GM12874 (cell line): ENCODE measurements at regions not wholly inside any gene's neighbourhood (a gene's known extent, or its start where the extent isn't known, plus 50 kb on each side); places are given as distances from the start of the nearest gene placed in this dataset.

Source experiments
- TF ChIP-seq, protein P1 (sequence below): IDR thresholded peaks from 2 replicates; pipeline ENCODE4 v1.5.1; 2011; ENCODE audit warnings: low read depth, mild to moderate bottlenecking, control low read depth, low read length, moderate library complexity; ENCODE audit not compliant: insufficient read depth

DNA sequence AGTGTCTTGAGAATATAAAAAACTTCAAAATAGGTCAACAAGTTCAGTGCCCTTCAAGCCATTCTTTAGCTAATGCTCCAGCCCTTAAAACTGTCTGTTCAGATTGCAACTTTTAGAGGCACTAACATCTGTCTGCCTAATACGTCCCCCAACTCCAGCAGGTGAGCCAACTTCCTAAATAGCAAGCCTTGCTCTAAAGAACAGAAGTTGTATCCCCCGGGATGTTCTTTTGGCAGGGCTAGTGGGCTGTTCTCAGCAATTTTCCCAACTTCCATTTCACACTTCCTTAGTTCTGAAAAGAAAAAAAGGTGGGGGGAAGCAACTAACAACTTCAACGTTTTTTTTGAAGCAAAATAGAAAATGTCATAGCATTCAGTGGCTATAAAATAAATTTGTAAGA lies 290.0 kb upstream of the PTCHD4 start:
- TF ChIP-seq, protein P1, sequence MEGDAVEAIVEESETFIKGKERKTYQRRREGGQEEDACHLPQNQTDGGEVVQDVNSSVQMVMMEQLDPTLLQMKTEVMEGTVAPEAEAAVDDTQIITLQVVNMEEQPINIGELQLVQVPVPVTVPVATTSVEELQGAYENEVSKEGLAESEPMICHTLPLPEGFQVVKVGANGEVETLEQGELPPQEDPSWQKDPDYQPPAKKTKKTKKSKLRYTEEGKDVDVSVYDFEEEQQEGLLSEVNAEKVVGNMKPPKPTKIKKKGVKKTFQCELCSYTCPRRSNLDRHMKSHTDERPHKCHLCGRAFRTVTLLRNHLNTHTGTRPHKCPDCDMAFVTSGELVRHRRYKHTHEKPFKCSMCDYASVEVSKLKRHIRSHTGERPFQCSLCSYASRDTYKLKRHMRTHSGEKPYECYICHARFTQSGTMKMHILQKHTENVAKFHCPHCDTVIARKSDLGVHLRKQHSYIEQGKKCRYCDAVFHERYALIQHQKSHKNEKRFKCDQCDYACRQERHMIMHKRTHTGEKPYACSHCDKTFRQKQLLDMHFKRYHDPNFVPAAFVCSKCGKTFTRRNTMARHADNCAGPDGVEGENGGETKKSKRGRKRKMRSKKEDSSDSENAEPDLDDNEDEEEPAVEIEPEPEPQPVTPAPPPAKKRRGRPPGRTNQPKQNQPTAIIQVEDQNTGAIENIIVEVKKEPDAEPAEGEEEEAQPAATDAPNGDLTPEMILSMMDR, result no peak

DNA sequence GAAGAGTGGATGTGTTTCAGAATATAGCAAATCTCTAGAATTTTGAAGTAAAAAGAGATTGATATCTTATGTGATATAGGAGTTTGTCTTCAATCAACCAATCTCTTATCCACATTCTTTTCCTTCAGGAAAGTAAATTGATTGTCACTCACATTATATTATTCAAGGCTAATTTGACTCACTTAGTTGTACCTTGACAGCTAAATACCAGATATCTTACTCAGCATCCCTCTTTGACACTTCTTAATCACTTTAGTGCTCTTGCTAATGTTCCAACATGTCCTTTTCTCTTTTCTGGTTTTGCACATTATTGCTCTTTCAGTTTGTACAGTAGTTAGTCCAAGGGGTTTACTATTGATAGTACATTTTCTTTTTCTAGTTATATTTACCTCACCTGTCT lies 286.9 kb upstream of the PTCHD4 start:
- TF ChIP-seq, protein P1, result no peak

DNA sequence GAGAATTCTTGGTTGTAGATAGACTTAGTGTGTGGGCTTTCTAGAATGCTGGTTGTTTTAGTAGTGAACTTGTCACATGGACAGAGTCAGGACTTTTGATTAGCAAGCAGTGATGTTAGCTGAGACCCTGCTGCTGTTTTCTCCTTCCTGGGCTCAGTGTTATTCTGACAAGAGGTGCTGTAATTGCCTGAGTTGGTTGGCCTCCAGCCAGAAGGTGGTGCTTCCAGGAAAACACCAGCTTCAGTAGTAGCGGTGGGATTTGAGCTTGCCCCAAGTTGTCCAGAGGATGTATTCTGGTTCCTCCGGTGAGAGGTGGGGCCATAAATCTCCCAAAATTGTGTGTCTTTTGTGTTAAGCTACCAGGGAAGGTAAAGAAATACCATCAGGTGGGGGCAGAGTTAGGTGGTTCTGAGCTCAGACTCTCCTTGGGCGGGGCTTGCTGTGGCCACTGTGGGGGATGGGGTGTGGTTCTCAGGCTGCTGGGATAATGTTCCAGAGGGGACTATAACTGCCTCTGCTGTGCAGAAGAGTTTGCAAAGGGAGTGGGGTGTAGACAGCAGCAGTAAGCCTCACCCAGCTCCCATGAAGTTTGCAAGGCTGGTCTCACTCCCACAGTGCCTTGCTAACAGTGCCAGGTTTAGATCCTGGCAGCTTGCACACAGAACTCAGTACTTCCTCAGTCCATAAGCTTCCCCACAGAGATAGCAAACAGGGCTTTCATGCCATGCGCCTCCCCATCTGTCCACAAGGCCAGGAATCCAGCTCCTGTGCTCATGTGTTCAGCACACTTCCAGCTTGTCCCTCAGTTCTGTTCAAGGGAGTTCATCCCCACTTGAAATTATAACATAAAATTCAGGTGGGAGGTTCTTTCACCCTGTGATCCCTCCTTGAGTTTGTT lies 278.4 kb upstream of the PTCHD4 start:
- TF ChIP-seq, protein P1, result no peak

DNA sequence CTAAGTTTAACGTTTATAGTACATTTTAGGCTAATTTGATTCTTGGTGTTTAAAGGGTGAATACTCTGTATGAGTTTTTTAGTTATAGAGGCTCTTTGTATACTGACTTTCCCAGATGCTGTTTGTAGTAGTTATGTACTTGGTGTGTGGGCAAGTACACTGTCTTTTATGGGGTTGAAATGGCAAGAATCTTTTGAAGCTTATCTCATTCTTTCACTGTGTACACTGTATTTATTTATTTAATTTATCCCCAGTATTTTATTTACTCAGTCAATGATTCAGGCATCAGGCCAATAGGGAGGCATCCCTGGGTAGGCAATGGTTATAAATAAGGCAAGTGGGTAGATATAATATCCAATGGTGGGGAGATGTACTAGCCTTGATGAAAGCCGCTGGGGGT lies 277.0 kb upstream of the PTCHD4 start:
- TF ChIP-seq, protein P1, result no peak

DNA sequence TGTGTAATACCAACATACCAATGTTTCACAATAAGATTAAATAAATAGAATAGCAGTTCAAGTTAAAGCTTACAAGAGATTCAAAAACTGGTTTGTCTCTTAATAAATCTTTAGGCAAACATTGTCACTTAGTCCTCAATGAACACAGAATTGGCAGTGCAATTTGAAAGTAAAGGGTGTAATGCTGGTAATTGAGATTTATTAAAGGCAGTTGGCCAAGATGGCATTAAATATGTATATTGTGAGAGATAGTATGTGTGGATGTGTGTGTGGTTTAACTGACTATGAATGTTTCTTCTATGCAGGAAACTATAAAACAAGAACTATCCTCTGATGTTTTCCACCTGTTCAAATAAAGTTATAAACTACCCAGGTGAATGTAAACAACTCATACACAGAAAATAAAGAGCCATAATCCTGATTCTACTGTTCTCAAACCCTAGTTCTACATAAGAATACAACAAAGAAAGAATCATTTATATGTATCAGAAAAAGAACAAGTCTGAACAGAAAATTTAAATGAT lies 267.9 kb upstream of the PTCHD4 start:
- TF ChIP-seq, protein P1, result no peak

DNA sequence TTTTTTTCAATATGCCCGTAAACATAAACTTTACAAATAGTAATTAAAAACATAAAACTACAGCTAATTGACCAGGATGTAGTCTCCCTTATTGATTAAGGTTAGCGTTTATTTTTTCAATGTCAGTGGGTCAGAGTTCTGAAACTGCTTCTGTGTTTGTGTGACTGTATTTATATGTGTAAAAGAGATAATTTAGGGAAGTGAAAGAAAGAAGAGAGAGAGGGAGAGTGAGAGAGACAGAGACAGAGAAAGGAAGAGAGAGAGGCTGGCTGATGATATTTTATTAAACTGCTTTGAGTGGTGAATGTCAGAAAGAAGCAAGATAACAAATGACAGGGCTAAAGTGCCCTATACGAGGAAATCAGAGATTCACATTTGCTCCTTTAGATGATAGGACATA lies 266.1 kb upstream of the PTCHD4 start:
- TF ChIP-seq, protein P1, result no peak

DNA sequence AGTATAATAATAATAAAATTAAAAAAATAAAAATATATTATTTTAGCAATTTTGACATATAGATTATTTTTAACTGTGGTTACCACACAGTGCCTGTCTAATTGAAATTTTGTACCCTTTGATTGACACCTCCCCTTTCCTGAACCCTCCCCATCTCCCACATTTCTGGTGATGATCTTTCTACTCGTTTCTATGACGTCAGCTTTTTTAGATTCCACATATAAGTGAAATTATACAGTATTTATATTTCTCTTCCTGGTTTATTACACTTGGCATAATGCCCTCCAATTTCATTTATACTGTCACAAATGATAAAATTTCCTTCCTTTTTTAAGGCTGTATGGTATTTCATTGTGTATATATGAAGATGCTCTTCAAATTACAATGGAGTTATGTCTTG lies 258.1 kb upstream of the PTCHD4 start:
- TF ChIP-seq, protein P1, result no peak
